HepG2 (cell line): ENCODE measurements at regions not wholly inside any gene's neighbourhood (a gene's known extent, or its start where the extent isn't known, plus 50 kb on each side); places are given as distances from the start of the nearest gene placed in this dataset.

Experiments used
- ATAC-seq: fragments of 200-7000 bp; cut with Tn5 transposase; 3 replicates; pipeline ENCODE4 v1.9.1; 2020; ENCODE audit warnings: mild to moderate bottlenecking, moderate library complexity
- BruUV-seq: library from RNA; stranded (reverse); fragments of 400-500 nt; replicated peaks from 2 replicates; lab custom pipeline; 2021; lab: Mats Ljungman, UMichigan
- CTCF ChIA-PET: fragments of 300-600 bp; formaldehyde crosslinking; extraction: SDS; loops from one replicate; lab custom pipeline; 2021; ENCODE audit warnings: low total read pairs, inconsistent platforms, low intra/inter-chr PET ratio; lab: Yijun Ruan, JAX
- POLR2A ChIA-PET: fragments of 350-600 bp; sonication (Branson Sonifier 250); formaldehyde crosslinking; loops from one replicate; lab custom pipeline; 2020; ENCODE audit warnings: antibody characterized with exemption, inconsistent platforms; lab: Yijun Ruan, JAX
- DNase-seq: peaks from one replicate; pipeline ENCODE4 v3.0.0-alpha.2; 2015; ENCODE audit warnings: low spot score
- FAIRE-seq: peaks from 3 replicates; lab custom pipeline; 2011; peaks lifted over from hg19 to GRCh38; lab: Jason Lieb, UNC
- H2AFZ ChIP-seq: one replicate; pipeline ENCODE4 v1.6.1; 2011; ENCODE audit warnings: low read length, inconsistent platforms
- H3K27ac ChIP-seq: fragments of 300-600 bp; 3 replicates; pipeline ENCODE4 v1.8.0; 2011; ENCODE audit warnings: mixed run types, mild to moderate bottlenecking, mixed read lengths, low read length, inconsistent platforms; ENCODE audit not compliant: insufficient read depth; ENCODE audit errors: extremely low read length
- H3K27me3 ChIP-seq, 2 experiments: fragments of 200-600 bp in 1 of 2; 2 replicates in 1 of 2; 3 replicates in 1 of 2; pipeline versions ENCODE4 v1.6.0 to v1.8.0; 2011; ENCODE audit warnings: low read length in 2 of 2, mild to moderate bottlenecking in 2 of 2, moderate library complexity in 2 of 2, inconsistent platforms in 1 of 2; ENCODE audit not compliant: insufficient read depth in 2 of 2, control insufficient read depth in 1 of 2
- H3K36me3 ChIP-seq, 2 experiments: fragments of 200-600 bp in 1 of 2; replicated peaks in 1 of 2; 2 replicates in 1 of 2; 3 replicates in 1 of 2; pipeline versions ENCODE4 v1.5.1 to v1.8.0; 2011; ENCODE audit warnings: low read length in 2 of 2, inconsistent platforms in 1 of 2; ENCODE audit not compliant: insufficient read depth in 2 of 2, control insufficient read depth in 1 of 2
- H3K4me1 ChIP-seq: 2 replicates; pipeline ENCODE4 v1.5.1; 2012; ENCODE audit warnings: low read length, inconsistent platforms; ENCODE audit not compliant: insufficient read depth
- H3K4me2 ChIP-seq: 2 replicates; pipeline ENCODE4 v1.6.0; 2011; ENCODE audit warnings: low read depth, low read length, inconsistent platforms
- H3K4me3 ChIP-seq, 3 experiments: fragments of 200-600 bp in 1 of 3; sonication (generic), shearing (Covaris generic) in 1 of 3; replicated peaks in 1 of 3; 2 replicates each; pipeline ENCODE4 v1.5.1; 2011 to 2016; ENCODE audit warnings: low read length in 3 of 3, inconsistent platforms in 2 of 3, low read depth in 2 of 3, mild to moderate bottlenecking in 2 of 3, control low read depth in 1 of 3, mixed read lengths in 1 of 3; ENCODE audit not compliant: insufficient read depth in 1 of 3
- H3K79me2 ChIP-seq: one replicate; pipeline ENCODE4 v1.6.1; 2011; ENCODE audit warnings: low read length, inconsistent platforms; ENCODE audit not compliant: insufficient read depth
- H3K9ac ChIP-seq: 2 replicates; pipeline ENCODE4 v1.6.0; 2011; ENCODE audit warnings: mild to moderate bottlenecking, low read depth, low read length, inconsistent platforms; ENCODE audit not compliant: insufficient read depth
- H3K9me3 ChIP-seq: 2 replicates; pipeline ENCODE4 v1.5.1; 2012; ENCODE audit warnings: mild to moderate bottlenecking, low read length
- H4K20me1 ChIP-seq: 2 replicates; pipeline ENCODE4 v1.6.0; 2011; ENCODE audit warnings: inconsistent platforms, mild to moderate bottlenecking, low read length, moderate library complexity; ENCODE audit not compliant: insufficient read depth
- ADNP ChIP-seq: sonication (generic); formaldehyde crosslinking; IDR thresholded peaks from 2 replicates; pipeline ENCODE4 v1.4.0; 2020; ENCODE audit warnings: missing genetic modification reagents
- AKAP8 ChIP-seq: sonication (generic); formaldehyde crosslinking; IDR thresholded peaks from 2 replicates; pipeline ENCODE4 v1.5.1; 2020; ENCODE audit warnings: mild to moderate bottlenecking, missing genetic modification reagents
- ATF1 ChIP-seq: IDR thresholded peaks from 2 replicates; pipeline ENCODE4 v1.6.1; 2016; ENCODE audit warnings: mild to moderate bottlenecking, control low read depth
- CREB1 ChIP-seq, 2 experiments: fragments of 450-650 bp in 1 of 2; IDR thresholded peaks; 2 replicates each; pipeline ENCODE4 v1.6.1; 2016 to 2017; ENCODE audit warnings: control low read depth in 1 of 2, mild to moderate bottlenecking in 1 of 2, missing compliant biosample characterization in 1 of 2, missing genetic modification characterization in 1 of 2
- FOSL2 ChIP-seq: sonication (generic); formaldehyde crosslinking; IDR thresholded peaks from 2 replicates; pipeline ENCODE4 v1.4.0; 2020; ENCODE audit warnings: missing genetic modification reagents
- HNRNPUL1 ChIP-seq: fragments of 200-400 bp; formaldehyde crosslinking; IDR thresholded peaks from 2 replicates; pipeline ENCODE4 v1.6.1; 2017; ENCODE audit warnings: low read depth, mild to moderate bottlenecking, low read length, moderate library complexity
- KLF16 ChIP-seq, 2 experiments: sonication (generic) in 1 of 2; formaldehyde crosslinking in 1 of 2; IDR thresholded peaks; 2 replicates each; pipeline versions ENCODE4 v1.6.1 to v1.8.0; 2016 to 2023; ENCODE audit warnings: missing genetic modification reagents in 2 of 2, missing compliant biosample characterization in 1 of 2
- TAF15 ChIP-seq: fragments of 200-400 bp; formaldehyde crosslinking; IDR thresholded peaks from one replicate; pipeline ENCODE4 v1.6.1; 2018; ENCODE audit warnings: mild to moderate bottlenecking, low read depth, low read length; ENCODE audit not compliant: poor library complexity, severe bottlenecking
- TMF1 ChIP-seq: sonication (generic); formaldehyde crosslinking; IDR thresholded peaks from 2 replicates; pipeline ENCODE4 v1.8.1; 2022; ENCODE audit warnings: low read depth, missing genetic modification reagents
- ZBTB20 ChIP-seq: sonication (generic); formaldehyde crosslinking; IDR thresholded peaks from 2 replicates; pipeline ENCODE4 v1.8.1; 2023; ENCODE audit warnings: missing genetic modification reagents, low read depth, mild to moderate bottlenecking, borderline replicate concordance
- ZMYM4 ChIP-seq: sonication (generic); formaldehyde crosslinking; IDR thresholded peaks from 2 replicates; pipeline ENCODE4 v1.8.1; 2023; ENCODE audit warnings: mild to moderate bottlenecking, missing genetic modification reagents
- WGBS: methylation state at CpG from one replicate; pipeline ENCODE4 v1.1.6; 2017; ENCODE audit warnings: low lambda C conversion rate; 5-methylcytosine and 5-hydroxymethylcytosine counted together
- in situ Hi-C: cut with HindIII; loops from 2 replicates; pipeline ENCODE4 v1.10.0; 2017; ENCODE audit warnings: low pct_unique_long_range_greater_than_20kb; ENCODE audit not compliant: extremely low pct_ligation_motif_present
- intact Hi-C: fragments of 100-400 bp; cut with micrococcal nuclease; formaldehyde crosslinking; loops from one replicate; pipeline ENCODE4 v1.10.0; 2022; ENCODE audit not compliant: unreplicated experiment

DNA sequence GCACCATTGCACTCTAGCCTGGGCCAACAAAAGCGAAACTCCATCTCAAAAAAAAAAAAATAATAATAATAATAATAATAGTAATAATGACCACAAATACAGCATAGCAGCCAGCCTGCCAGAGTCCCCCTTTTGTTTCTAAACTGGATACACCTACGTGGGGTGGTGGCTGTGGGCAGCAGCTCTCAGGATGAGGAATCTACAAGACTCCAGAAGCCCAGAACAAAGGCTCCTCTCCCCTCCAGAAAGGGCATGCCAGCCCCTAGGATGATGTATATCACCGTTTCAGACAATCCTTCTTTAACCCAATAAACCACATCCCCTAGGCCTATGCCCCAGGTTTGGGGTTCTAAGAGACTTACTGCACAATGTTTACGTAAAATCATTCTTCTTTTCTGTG lies 155.9 kb downstream of the QRSL1 start:
- no peak for DNase-seq
- in situ Hi-C loops = no loop called here
- no peak overlapping the region for H3K27ac ChIP-seq
- TF ChIP-seq KLF16 (CRISPR knock-in tag; IDR thresholded peaks at IDR 0.05) (no peak), ZBTB20 (no peak), TMF1 (CRISPR knock-in tag) (no peak), TAF15 (no peak), HNRNPUL1 (no peak), ZMYM4 (CRISPR knock-in tag) (no peak)
- CTCF ChIA-PET = no interaction called here
- no peaks in the 10 kb centered on the region for H3K79me2 ChIP-seq
- no peak for FAIRE-seq
- no peaks in the 10 kb centered on the region for H3K27me3 ChIP-seq
- H3K4me2 ChIP-seq = peak overlapping the region; percentile 43
- POLR2A ChIA-PET = interaction anchor here (2.7 kb wide), 1 partner anchor 13 kb away, joined by 23 read pairs; no protein-coding TSS in a partner anchor
- no peak overlapping the region for H3K9ac ChIP-seq
- ATAC-seq = no peak
- H2AFZ ChIP-seq = no peak overlapping the region
- peaks cover 6% of the 10 kb centered on the region for H3K9me3 ChIP-seq
- peaks cover 91% of the 10 kb centered on the region for H3K4me1 ChIP-seq
- H3K4me3 ChIP-seq = peak overlapping the region in 1 of 3 experiments; percentile 47; a peak in 2 of 6 replicates
- no peaks in the 10 kb centered on the region for H3K36me3 ChIP-seq
- no peaks in the 10 kb centered on the region for H4K20me1 ChIP-seq
- 77% methylated on average over 4 of the region's 4 CpGs for WGBS
- intact Hi-C loops = loop anchor here (5.0 kb wide), 1 partner anchor 33 kb away; no protein-coding TSS in a partner anchor
- no TSS peak for BruUV-seq

DNA sequence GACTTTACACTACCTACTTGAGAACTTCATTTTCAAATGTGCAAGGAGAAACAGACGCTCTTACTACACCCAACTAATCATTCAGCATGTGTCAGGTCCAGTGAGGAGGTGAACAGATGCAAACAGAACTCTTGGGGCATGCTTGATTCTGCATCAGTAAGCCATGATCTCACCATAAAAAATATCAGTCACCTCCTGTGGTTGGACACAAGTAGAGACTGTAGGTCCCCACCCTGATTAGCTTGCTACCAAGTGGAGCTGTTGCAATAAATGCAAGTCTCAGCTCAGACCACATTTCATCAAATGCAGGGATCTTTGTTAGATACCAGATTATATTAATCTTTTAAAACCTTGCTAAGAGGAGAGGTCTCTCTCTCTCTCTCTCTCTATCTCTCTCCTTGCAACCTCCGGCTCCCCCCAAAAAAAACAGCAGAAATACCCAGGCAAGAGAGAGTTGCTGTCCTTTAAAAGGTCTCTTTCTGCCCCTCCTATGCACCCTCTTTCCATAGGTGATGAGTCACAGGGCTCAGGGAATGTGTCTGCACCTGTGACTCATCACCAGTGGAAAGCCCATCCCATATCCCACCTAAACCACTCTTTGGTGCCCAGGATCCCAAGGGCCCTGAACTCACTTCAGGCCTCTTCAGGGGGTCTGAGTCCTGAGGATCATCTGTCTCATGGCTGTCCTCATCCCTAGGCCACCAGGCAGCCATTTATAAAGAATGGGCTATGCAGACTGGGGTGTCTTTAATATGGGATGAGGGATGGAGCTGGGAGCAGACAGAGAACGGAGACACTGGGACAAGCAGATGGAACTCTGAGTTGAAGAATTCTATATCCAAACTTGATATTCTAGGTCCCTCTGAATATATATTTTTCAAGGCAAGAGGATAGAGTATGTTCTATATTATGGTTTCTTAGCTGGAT lies 154.5 kb downstream of the QRSL1 start:
- no peak overlapping the region for H3K4me3 ChIP-seq
- DNase-seq = no peak
- H3K9ac ChIP-seq = no peak overlapping the region
- peak; percentile 77 for TF ChIP-seq CREB1 (IDR thresholded peaks at IDR 0.05)
- no peak for TF ChIP-seq CREB1 (CRISPR knock-in tag; IDR thresholded peaks at IDR 0.05)
- no peak for TF ChIP-seq ADNP (CRISPR knock-in tag)
- TF ChIP-seq TAF15 = no peak
- TF ChIP-seq FOSL2 (CRISPR knock-in tag) = peak; percentile 89
- no peak for TF ChIP-seq AKAP8 (CRISPR knock-in tag)
- no peak for TF ChIP-seq ATF1 (CRISPR knock-in tag)
- ATAC-seq = no peak
- H3K79me2 ChIP-seq = no peaks in the 10 kb centered on the region
- no peaks in the 10 kb centered on the region for H3K27me3 ChIP-seq
- intact Hi-C loops (no loop called here), in situ Hi-C loops (no loop called here)
- H2AFZ ChIP-seq = no peak overlapping the region
- 96% methylated on average over 3 of the region's 3 CpGs for WGBS
- H4K20me1 ChIP-seq = no peaks in the 10 kb centered on the region
- H3K4me2 ChIP-seq = no peak overlapping the region
- CTCF ChIA-PET = no interaction called here
- FAIRE-seq = no peak
- POLR2A ChIA-PET = no interaction called here
- no TSS peak for BruUV-seq
- no peak overlapping the region for H3K27ac ChIP-seq
- H3K36me3 ChIP-seq = no peaks in the 10 kb centered on the region
- H3K4me1 ChIP-seq = peaks cover 77% of the 10 kb centered on the region
- peaks cover 20% of the 10 kb centered on the region for H3K9me3 ChIP-seq
